ENCODE measurements at regions not wholly inside any gene's neighbourhood (a gene's known extent, or its start where the extent isn't known, plus 50 kb on each side); places are given as distances from the start of the nearest gene placed in this dataset.
"Not testable (repeated sequence)": the region's sequence is repeated elsewhere in the genome, so short reads cannot be mapped to it uniquely, and the experiment has no call there.

DNA sequence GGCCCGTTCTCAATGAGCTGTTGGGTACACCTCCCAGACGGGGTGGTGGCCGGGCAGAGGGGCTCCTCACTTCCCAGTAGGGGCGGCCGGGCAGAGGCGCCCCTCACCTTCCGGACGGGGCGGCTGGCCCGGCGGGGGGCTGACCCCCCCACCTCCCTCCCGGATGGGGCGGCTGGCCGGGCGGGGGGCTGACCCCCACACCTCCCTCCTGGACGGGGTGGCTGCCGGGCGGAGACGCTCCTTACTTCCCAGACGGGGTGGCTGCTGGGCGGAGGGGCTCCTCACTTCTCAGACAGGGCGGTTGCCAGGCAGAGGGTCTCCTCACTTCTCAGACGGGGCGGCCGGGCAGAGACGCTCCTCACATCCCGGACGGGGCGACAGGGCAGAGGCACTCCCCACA, 644.7 kb upstream of the KCNMB2 start:
- H2BK15ac ChIP-seq (ENCODE audit: low read length); H3K4me3 ChIP-seq (ENCODE audit: extremely low read depth in 1 of 4, insufficient read depth in 2 of 4, low read depth in 3 of 4, low read length in 4 of 4); H2AK5ac ChIP-seq (ENCODE audit: low read depth, low read length); H4K5ac ChIP-seq (ENCODE audit: insufficient read length, low read depth, low read length); H2BK120ac ChIP-seq (replicated peaks; ENCODE audit: low read depth, low read length); H3K27me3 ChIP-seq (replicated peaks in 1 of 4; ENCODE audit: control insufficient read depth in 3 of 4, extremely low read depth in 1 of 4, insufficient read depth in 3 of 4, low read length in 3 of 4); H3K18ac ChIP-seq (ENCODE audit: extremely low read depth, low read length); H3K4ac ChIP-seq (replicated peaks; ENCODE audit: insufficient read length, low read depth, low read length); POLR2A ChIA-PET (ENCODE audit: partially characterized antibody); H3K23me2 ChIP-seq (ENCODE audit: low read depth, low read length); H2AFZ ChIP-seq (ENCODE audit: low read length); H3K79me1 ChIP-seq (ENCODE audit: low read depth, low read length); H3K4me2 ChIP-seq (ENCODE audit: insufficient read depth in 1 of 2, low read depth in 2 of 2, low read length in 2 of 2); H3K27ac ChIP-seq (ENCODE audit: low read depth, low read length); H2BK20ac ChIP-seq (ENCODE audit: low read length); H3K4me1 ChIP-seq (replicated peaks in 1 of 4; ENCODE audit: control insufficient read depth in 3 of 4, insufficient read depth in 4 of 4, low read length in 3 of 4); H3K14ac ChIP-seq (ENCODE audit: insufficient read length); H4K20me1 ChIP-seq (replicated peaks in 1 of 2; ENCODE audit: control insufficient read depth in 1 of 2, insufficient read depth in 2 of 2, low read length in 2 of 2); FAIRE-seq; H3K23ac ChIP-seq (ENCODE audit: insufficient read length); H2BK5ac ChIP-seq (ENCODE audit: low read depth, low read length); CTCF ChIA-PET (ENCODE audit: partially characterized antibody); H4K91ac ChIP-seq (replicated peaks; ENCODE audit: insufficient read length, low read length); H3K36me3 ChIP-seq (ENCODE audit: control insufficient read depth in 2 of 4, insufficient read depth in 4 of 4, low read length in 3 of 4); H2BK12ac ChIP-seq (ENCODE audit: low read depth, low read length); H3K9me3 ChIP-seq (ENCODE audit: insufficient read depth in 2 of 2, low read depth in 1 of 2, low read length in 1 of 2); H4K8ac ChIP-seq (ENCODE audit: extremely low read depth, insufficient read depth, low read length); H3K56ac ChIP-seq (replicated peaks; ENCODE audit: insufficient read length, low read depth, low read length); DNase-seq (ENCODE audit: low read depth in 1 of 2, low spot score in 2 of 2); H3K9ac ChIP-seq (replicated peaks in 1 of 4; ENCODE audit: extremely low read depth in 1 of 4, low read depth in 3 of 4, low read length in 3 of 4); H3K79me2 ChIP-seq (ENCODE audit: control insufficient read depth in 1 of 2, insufficient read depth in 2 of 2, low read length in 2 of 2): not testable (repeated sequence)
- WGBS, 2 experiments (ENCODE audit: extremely low coverage in 1 of 2, insufficient coverage in 1 of 2, insufficient read length in 1 of 2, insufficient replicate concordance in 2 of 2, low coverage in 1 of 2, low lambda C conversion rate in 2 of 2, missing lambda C conversion rate in 1 of 2), result no CpG with 5 or more reads among the region's 29 CpGs
